ENCODE measurements at regions not wholly inside any gene's neighbourhood (a gene's known extent, or its start where the extent isn't known, plus 50 kb on each side); places are given as distances from the start of the nearest gene placed in this dataset.

- Histone ChIP-seq H3K27ac (no peak overlapping the region), H3K36me3 (ENCODE audit: insufficient read depth, low read length) (no peaks in the 10 kb centered on the region), H3K9ac (ENCODE audit: insufficient read length) (no peak overlapping the region), H3K4me3 (no peak overlapping the region), H3K9me3 (ENCODE audit: low read depth, low read length) (no peaks in the 10 kb centered on the region)
- TF ChIP-seq FOXP2 (optimal IDR thresholded peaks at IDR 0.05; ENCODE audit: control extremely low read depth, extremely low read length, insufficient read depth) (no peak), POLR2AphosphoS5 (IDR thresholded peaks at IDR 0.05; ENCODE audit: borderline replicate concordance, low read depth, low read length) (no peak), EZH2 (IDR thresholded peaks at IDR 0.05) (no peak)
- DNase-seq (ENCODE audit: low read depth, low spot score), result no peak
Observed at GRCh38 chr5:143676802-143677201, 135.2 kb upstream of the HMHB1 start.

- no peak overlapping the region for H3K9ac ChIP-seq (ENCODE audit: insufficient read length)
- H3K27ac ChIP-seq, result no peak overlapping the region
- H3K4me3 ChIP-seq, result no peak overlapping the region
- DNase-seq (ENCODE audit: low read depth, low spot score), result no peak
- H3K36me3 ChIP-seq (ENCODE audit: insufficient read depth, low read length), result no peaks in the 10 kb centered on the region
- no peaks in the 10 kb centered on the region for H3K9me3 ChIP-seq (ENCODE audit: low read depth, low read length)
- TF ChIP-seq EZH2 (IDR thresholded peaks at IDR 0.05), result no peak
- no peak for TF ChIP-seq POLR2AphosphoS5 (IDR thresholded peaks at IDR 0.05; ENCODE audit: borderline replicate concordance, low read depth, low read length)
- no peak for TF ChIP-seq FOXP2 (optimal IDR thresholded peaks at IDR 0.05; ENCODE audit: control extremely low read depth, extremely low read length, insufficient read depth)
Observed at GRCh38 chr5:143674469-143674786, 137.5 kb upstream of the HMHB1 start.

- DNase-seq (ENCODE audit: low read depth, low spot score), result no peak
Observed at GRCh38 chr5:143673676-143674468, 138.1 kb upstream of the HMHB1 start.

GRCh38 chr5:143672806-143673205, 139.2 kb upstream of the HMHB1 start:
- Histone ChIP-seq H3K9me3 (ENCODE audit: low read depth, low read length) (no peaks in the 10 kb centered on the region), H3K27ac (no peak overlapping the region), H3K4me3 (no peak overlapping the region), H3K9ac (ENCODE audit: insufficient read length) (no peak overlapping the region), H3K36me3 (ENCODE audit: insufficient read depth, low read length) (no peaks in the 10 kb centered on the region)
- no peak for TF ChIP-seq EZH2 (IDR thresholded peaks at IDR 0.05)
- no peak for TF ChIP-seq FOXP2 (optimal IDR thresholded peaks at IDR 0.05; ENCODE audit: control extremely low read depth, extremely low read length, insufficient read depth)
- TF ChIP-seq POLR2AphosphoS5 (IDR thresholded peaks at IDR 0.05; ENCODE audit: borderline replicate concordance, low read depth, low read length), result no peak
- no peak for DNase-seq (ENCODE audit: low read depth, low spot score)

More at GRCh38 chr5:143673676-143674468, 138.1 kb upstream of the HMHB1 start:
- Histone ChIP-seq H3K9ac (ENCODE audit: insufficient read length) (no peak overlapping the region), H3K36me3 (ENCODE audit: insufficient read depth, low read length) (no peaks in the 10 kb centered on the region), H3K4me3 (no peak overlapping the region), H3K9me3 (ENCODE audit: low read depth, low read length) (no peaks in the 10 kb centered on the region), H3K27ac (no peak overlapping the region)
- TF ChIP-seq FOXP2 (optimal IDR thresholded peaks at IDR 0.05; ENCODE audit: control extremely low read depth, extremely low read length, insufficient read depth) (no peak), EZH2 (IDR thresholded peaks at IDR 0.05) (no peak), POLR2AphosphoS5 (IDR thresholded peaks at IDR 0.05; ENCODE audit: borderline replicate concordance, low read depth, low read length) (no peak)

GRCh38 chr5:143671674-143672569, 140.0 kb upstream of the HMHB1 start:
- no peaks in the 10 kb centered on the region for H3K9me3 ChIP-seq (ENCODE audit: low read depth, low read length)
- H3K9ac ChIP-seq (ENCODE audit: insufficient read length), result no peak overlapping the region
- H3K4me3 ChIP-seq, result no peak overlapping the region
- no peak overlapping the region for H3K27ac ChIP-seq
- TF ChIP-seq EZH2 (IDR thresholded peaks at IDR 0.05) (no peak), FOXP2 (optimal IDR thresholded peaks at IDR 0.05; ENCODE audit: control extremely low read depth, extremely low read length, insufficient read depth) (no peak), POLR2AphosphoS5 (IDR thresholded peaks at IDR 0.05; ENCODE audit: borderline replicate concordance, low read depth, low read length) (no peak)
- DNase-seq (ENCODE audit: low read depth, low spot score), result no peak
- no peaks in the 10 kb centered on the region for H3K36me3 ChIP-seq (ENCODE audit: insufficient read depth, low read length)

- Histone ChIP-seq H3K27ac (no peak overlapping the region), H3K9me3 (ENCODE audit: low read depth, low read length) (no peaks in the 10 kb centered on the region), H3K36me3 (ENCODE audit: insufficient read depth, low read length) (no peaks in the 10 kb centered on the region), H3K9ac (ENCODE audit: insufficient read length) (no peak overlapping the region), H3K4me3 (no peak overlapping the region)
- TF ChIP-seq POLR2AphosphoS5 (IDR thresholded peaks at IDR 0.05; ENCODE audit: borderline replicate concordance, low read depth, low read length) (no peak), FOXP2 (optimal IDR thresholded peaks at IDR 0.05; ENCODE audit: control extremely low read depth, extremely low read length, insufficient read depth) (no peak), EZH2 (IDR thresholded peaks at IDR 0.05) (no peak)
- DNase-seq (ENCODE audit: low read depth, low spot score), result no peak
Observed at GRCh38 chr5:143671021-143671420, 140.9 kb upstream of the HMHB1 start.

- no peak for DNase-seq (ENCODE audit: low read depth, low spot score)
- TF ChIP-seq FOXP2 (optimal IDR thresholded peaks at IDR 0.05; ENCODE audit: control extremely low read depth, extremely low read length, insufficient read depth) (no peak), POLR2AphosphoS5 (IDR thresholded peaks at IDR 0.05; ENCODE audit: borderline replicate concordance, low read depth, low read length) (no peak), EZH2 (IDR thresholded peaks at IDR 0.05) (no peak)
- no peak overlapping the region for H3K4me3 ChIP-seq
- no peaks in the 10 kb centered on the region for H3K36me3 ChIP-seq (ENCODE audit: insufficient read depth, low read length)
- no peak overlapping the region for H3K27ac ChIP-seq
- H3K9ac ChIP-seq (ENCODE audit: insufficient read length), result no peak overlapping the region
- no peaks in the 10 kb centered on the region for H3K9me3 ChIP-seq (ENCODE audit: low read depth, low read length)
Observed at GRCh38 chr5:143665866-143666265, 146.1 kb upstream of the HMHB1 start.

GRCh38 chr5:143664623-143665022, 147.3 kb upstream of the HMHB1 start:
- no peak overlapping the region for H3K9ac ChIP-seq (ENCODE audit: insufficient read length)
- no peak overlapping the region for H3K4me3 ChIP-seq
- no peak overlapping the region for H3K27ac ChIP-seq
- DNase-seq (ENCODE audit: low read depth, low spot score), result no peak
- H3K9me3 ChIP-seq (ENCODE audit: low read depth, low read length), result no peaks in the 10 kb centered on the region
- TF ChIP-seq POLR2AphosphoS5 (IDR thresholded peaks at IDR 0.05; ENCODE audit: borderline replicate concordance, low read depth, low read length), result no peak
- no peak for TF ChIP-seq EZH2 (IDR thresholded peaks at IDR 0.05)
- TF ChIP-seq FOXP2 (optimal IDR thresholded peaks at IDR 0.05; ENCODE audit: control extremely low read depth, extremely low read length, insufficient read depth), result no peak
- H3K36me3 ChIP-seq (ENCODE audit: insufficient read depth, low read length), result no peaks in the 10 kb centered on the region

Measured in SK-N-MC (cell line).